Vagina (tissue), 2 donors: ENCODE measurements at regions not wholly inside any gene's neighbourhood (a gene's known extent, or its start where the extent isn't known, plus 50 kb on each side); places are given as distances from the start of the nearest gene placed in this dataset.

Experiments used
- POLR2A ChIP-seq, 2 donors: fragments of 450-650 bp; IDR thresholded peaks; one replicate each; pipeline ENCODE4 v1.6.1; 2017; ENCODE audit warnings: antibody characterized with exemption in 2 of 2, mild to moderate bottlenecking in 2 of 2, moderate library complexity in 2 of 2
- POLR2AphosphoS5 ChIP-seq, 2 donors: sonication (generic); formaldehyde crosslinking; IDR thresholded peaks; one replicate each; pipeline ENCODE4 v1.9.0; 2017; ENCODE audit warnings: antibody characterized with exemption in 2 of 2, mild to moderate bottlenecking in 2 of 2, low read depth in 1 of 2; ENCODE audit not compliant: insufficient read depth in 1 of 2
- TF ChIP-seq, protein P1 (sequence below), 3 experiments: fragments of 450-650 bp in 2 of 3; fragments of 200-600 bp in 1 of 3; sonication (generic) in 1 of 3; IDR thresholded peaks; one replicate each; pipeline ENCODE4 v1.5.1; 2017 to 2019; ENCODE audit warnings: antibody characterized with exemption in 3 of 3, mild to moderate bottlenecking in 2 of 3, moderate library complexity in 2 of 3

DNA sequence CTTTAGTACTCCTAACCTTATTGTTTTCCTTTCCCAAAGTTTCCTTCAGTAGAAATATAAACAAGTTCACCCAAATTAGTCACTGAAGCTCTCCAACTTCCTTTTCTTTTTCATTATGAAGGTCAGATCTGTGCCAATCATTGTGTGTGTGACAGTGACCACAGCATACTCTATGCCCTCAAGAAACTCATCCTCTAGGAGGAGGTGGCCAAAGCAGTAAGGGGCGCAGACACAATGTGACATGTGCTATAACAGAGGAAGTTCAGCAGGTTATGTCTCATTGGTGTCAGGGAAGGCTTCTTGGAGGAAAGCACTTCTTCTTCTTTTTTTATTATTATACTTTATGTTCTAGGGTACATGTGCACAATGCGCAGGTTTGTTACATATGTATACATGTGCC is 60.0 kb upstream of the PSME4 start:
- TF ChIP-seq, protein P1, sequence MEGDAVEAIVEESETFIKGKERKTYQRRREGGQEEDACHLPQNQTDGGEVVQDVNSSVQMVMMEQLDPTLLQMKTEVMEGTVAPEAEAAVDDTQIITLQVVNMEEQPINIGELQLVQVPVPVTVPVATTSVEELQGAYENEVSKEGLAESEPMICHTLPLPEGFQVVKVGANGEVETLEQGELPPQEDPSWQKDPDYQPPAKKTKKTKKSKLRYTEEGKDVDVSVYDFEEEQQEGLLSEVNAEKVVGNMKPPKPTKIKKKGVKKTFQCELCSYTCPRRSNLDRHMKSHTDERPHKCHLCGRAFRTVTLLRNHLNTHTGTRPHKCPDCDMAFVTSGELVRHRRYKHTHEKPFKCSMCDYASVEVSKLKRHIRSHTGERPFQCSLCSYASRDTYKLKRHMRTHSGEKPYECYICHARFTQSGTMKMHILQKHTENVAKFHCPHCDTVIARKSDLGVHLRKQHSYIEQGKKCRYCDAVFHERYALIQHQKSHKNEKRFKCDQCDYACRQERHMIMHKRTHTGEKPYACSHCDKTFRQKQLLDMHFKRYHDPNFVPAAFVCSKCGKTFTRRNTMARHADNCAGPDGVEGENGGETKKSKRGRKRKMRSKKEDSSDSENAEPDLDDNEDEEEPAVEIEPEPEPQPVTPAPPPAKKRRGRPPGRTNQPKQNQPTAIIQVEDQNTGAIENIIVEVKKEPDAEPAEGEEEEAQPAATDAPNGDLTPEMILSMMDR (IDR thresholded peaks at IDR 0.05), result no peak
- no peak for TF ChIP-seq POLR2AphosphoS5 (IDR thresholded peaks at IDR 0.05; ENCODE audit: insufficient read depth in 1 of 2, low read depth in 1 of 2)
- no peak for TF ChIP-seq POLR2A (IDR thresholded peaks at IDR 0.05)
